AG09309 (cell line): ENCODE measurements at regions not wholly inside any gene's neighbourhood (a gene's known extent, or its start where the extent isn't known, plus 50 kb on each side); places are given as distances from the start of the nearest gene placed in this dataset.

Experiments
- DNase-seq: peaks from one replicate; pipeline ENCODE4 v3.0.0-alpha.2; 2010; ENCODE audit warnings: low read depth
- H3K4me3 ChIP-seq: 2 replicates; pipeline ENCODE4 v1.5.1; 2011; ENCODE audit warnings: mild to moderate bottlenecking, low read depth, low read length, moderate library complexity; ENCODE audit not compliant: control insufficient read depth
- TF ChIP-seq, protein P1 (sequence below): IDR thresholded peaks from 2 replicates; pipeline ENCODE4 v1.5.1; 2011; ENCODE audit warnings: mild to moderate bottlenecking, low read depth, low read length, inconsistent platforms; ENCODE audit not compliant: insufficient read depth, control insufficient read depth; ENCODE audit errors: missing control alignments

DNA sequence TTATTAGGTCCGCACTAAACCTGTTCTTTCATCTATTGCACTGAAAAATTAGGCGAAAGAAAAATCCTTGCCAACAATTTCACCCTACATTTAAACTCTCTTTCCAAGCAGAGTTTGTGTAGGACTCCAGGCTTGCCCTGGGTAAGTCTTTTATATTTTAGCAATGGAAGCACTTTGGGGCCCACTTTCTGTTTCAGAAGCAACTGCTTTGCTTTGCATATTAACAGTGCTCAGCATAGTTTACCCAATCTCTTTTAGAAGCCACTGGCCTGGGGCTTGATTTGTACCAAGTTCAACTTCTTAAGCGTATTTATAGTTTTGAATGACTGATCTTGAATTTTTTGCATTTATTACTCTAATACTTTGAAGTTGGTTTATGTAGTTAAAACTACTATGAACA is 78.8 kb upstream of the MDFIC start:
- no peak for DNase-seq
- no peak overlapping the region for H3K4me3 ChIP-seq
- TF ChIP-seq, protein P1, sequence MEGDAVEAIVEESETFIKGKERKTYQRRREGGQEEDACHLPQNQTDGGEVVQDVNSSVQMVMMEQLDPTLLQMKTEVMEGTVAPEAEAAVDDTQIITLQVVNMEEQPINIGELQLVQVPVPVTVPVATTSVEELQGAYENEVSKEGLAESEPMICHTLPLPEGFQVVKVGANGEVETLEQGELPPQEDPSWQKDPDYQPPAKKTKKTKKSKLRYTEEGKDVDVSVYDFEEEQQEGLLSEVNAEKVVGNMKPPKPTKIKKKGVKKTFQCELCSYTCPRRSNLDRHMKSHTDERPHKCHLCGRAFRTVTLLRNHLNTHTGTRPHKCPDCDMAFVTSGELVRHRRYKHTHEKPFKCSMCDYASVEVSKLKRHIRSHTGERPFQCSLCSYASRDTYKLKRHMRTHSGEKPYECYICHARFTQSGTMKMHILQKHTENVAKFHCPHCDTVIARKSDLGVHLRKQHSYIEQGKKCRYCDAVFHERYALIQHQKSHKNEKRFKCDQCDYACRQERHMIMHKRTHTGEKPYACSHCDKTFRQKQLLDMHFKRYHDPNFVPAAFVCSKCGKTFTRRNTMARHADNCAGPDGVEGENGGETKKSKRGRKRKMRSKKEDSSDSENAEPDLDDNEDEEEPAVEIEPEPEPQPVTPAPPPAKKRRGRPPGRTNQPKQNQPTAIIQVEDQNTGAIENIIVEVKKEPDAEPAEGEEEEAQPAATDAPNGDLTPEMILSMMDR = no peak

DNA sequence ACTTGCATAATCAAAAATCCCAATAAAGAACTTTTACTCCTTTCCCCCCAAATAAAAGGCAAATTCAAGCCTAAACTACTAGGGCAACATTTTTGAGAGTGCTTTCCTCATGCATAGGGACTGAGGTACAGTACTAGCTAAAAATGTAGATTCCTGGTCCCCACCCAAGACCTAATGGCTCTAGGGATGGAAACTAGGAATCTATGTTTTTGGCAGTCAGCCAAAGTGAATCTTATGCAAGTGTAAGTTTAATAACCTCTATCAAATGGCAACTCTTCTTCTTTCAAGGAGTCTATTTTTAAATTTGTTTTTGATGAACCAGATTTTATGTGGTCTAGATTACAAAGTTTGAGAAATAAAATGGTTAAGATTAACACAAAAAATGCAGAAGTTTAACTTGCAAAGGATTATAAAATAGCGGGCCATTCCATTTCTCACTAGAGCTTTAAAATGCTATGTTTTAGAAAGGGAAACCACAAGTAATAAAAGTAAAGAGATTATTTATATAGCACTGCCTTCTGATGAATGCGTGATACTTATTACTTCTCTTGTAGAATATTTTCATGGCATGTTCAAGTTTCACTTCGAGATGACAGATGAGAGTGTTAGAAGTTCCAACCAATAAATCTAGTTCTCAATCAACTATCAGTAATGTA is 70.4 kb upstream of the MDFIC start:
- TF ChIP-seq, protein P1 = no peak
- DNase-seq = no peak
- no peak overlapping the region for H3K4me3 ChIP-seq

DNA sequence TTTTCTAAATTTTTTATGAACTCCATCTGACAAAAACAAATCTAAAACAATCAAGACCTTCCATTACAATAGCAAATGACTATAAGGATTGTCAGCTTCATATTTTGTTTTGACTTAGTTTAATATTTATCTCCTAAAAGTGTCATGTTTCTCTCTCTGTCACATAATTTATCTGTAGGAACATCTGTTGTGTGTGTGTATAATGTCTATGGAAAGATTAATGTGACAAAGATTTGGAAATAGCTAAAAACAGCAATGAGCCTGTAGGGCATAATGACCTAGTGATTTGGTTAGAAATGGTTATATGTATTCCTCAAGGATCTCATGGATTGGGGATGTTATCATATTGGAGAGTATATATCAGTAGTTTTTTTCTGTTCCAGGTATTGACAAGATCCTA is 69.6 kb upstream of the MDFIC start:
- TF ChIP-seq, protein P1 = no peak
- H3K4me3 ChIP-seq = no peak overlapping the region
- DNase-seq = no peak

DNA sequence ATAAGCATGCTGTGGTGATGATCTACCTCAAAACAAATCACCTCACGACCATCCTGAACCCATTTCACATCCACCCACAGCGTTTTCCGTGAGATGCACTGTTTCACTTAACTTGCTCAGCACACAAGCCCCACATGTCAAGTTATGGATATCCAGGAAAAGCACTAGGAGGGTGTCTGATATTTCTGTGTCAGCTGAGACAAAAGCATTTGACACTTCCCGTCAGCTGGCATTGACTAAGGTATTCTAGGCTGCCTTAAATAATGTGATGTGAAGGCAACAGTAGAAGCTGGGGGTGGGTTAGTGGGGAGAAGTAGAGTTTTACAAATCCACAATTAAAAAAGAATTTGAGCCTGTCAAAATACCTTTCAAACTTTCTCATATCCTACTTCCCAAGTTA is 68.7 kb upstream of the MDFIC start:
- DNase-seq = no peak
- H3K4me3 ChIP-seq = no peak overlapping the region
- TF ChIP-seq, protein P1 = no peak

DNA sequence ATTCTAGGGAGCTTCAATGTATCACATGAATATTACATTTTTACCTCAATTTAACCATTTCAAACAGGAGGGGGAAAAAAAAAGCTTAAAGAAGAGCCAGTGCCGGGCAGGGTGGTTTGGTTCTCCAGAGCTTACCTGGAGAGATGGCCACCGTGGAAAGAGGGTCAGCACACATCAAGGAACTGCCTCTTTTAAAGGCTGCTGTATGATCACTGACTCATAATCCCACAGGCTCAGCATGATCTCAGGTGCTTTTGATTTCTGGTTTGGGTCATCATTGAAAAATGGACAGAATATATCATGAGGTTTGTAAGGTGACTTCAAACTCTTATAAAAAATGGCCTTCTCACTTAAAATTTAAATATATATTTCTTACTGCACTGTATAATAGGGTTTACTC is 67.5 kb upstream of the MDFIC start:
- DNase-seq = no peak
- TF ChIP-seq, protein P1 = no peak
- no peak overlapping the region for H3K4me3 ChIP-seq

DNA sequence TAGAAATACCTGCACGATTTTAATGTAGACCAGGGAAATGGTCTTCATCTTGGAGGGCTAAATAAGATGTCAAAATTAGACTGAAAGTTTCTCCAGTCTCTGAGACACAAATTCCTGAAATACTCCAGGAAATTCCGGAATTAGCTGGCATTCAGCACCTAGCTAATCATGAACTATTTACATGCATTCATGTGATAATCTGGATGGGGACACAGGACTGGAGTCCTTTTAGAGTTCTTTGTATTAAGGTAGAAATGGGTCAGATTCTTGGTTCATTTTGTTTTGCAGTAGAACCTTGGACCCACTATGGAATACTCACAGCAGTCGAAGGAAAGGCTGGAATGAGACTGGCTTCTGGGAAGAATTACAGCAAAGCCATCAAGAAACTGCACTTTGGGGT is 65.3 kb upstream of the MDFIC start:
- DNase-seq = no peak
- TF ChIP-seq, protein P1 = no peak
- no peak overlapping the region for H3K4me3 ChIP-seq

DNA sequence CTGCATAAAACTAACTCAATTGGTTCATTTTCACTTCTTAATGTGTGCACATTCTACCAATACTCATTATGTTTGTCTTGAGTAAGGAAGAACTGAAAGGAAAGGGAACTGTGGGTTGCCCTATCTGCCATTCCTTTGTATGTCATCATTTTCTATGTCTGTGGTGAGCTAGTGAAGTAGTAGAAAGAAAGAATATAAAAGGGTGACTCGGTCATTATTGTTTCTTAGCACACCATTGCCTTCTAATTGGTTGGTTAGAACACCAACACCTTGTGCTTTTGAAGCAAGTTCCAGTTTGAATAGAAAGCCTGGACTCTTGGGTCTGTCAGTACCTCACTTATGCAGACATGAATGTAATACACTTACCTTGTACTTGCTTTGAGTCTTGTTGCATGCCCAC is 64.3 kb upstream of the MDFIC start:
- TF ChIP-seq, protein P1 = no peak
- no peak for DNase-seq
- H3K4me3 ChIP-seq = no peak overlapping the region
